KMS-11 (cell line): ENCODE measurements at regions not wholly inside any gene's neighbourhood (a gene's known extent, or its start where the extent isn't known, plus 50 kb on each side); places are given as distances from the start of the nearest gene placed in this dataset.

Experiments used
- H2AFZ ChIP-seq: fragments of 200-600 bp; sonication (generic); 2 replicates; pipeline ENCODE4 v1.6.1; 2016; ENCODE audit warnings: antibody characterized with exemption, mixed run types, low read depth
- H3K27ac ChIP-seq: fragments of 200-600 bp; sonication (generic); 2 replicates; pipeline ENCODE4 v1.6.1; 2016; ENCODE audit warnings: mild to moderate bottlenecking, mixed run types
- H3K27me3 ChIP-seq: fragments of 200-600 bp; sonication (generic); 2 replicates; pipeline ENCODE4 v1.6.1; 2017; ENCODE audit warnings: mild to moderate bottlenecking, low read depth, mixed run types, moderate library complexity; ENCODE audit not compliant: insufficient read depth
- H3K36me3 ChIP-seq: fragments of 200-600 bp; sonication (generic); 2 replicates; pipeline ENCODE4 v1.6.1; 2017; ENCODE audit warnings: mild to moderate bottlenecking, mixed run types; ENCODE audit not compliant: insufficient read depth
- H3K4me1 ChIP-seq: fragments of 200-600 bp; sonication (generic); 2 replicates; pipeline ENCODE4 v1.6.1; 2016; ENCODE audit warnings: mild to moderate bottlenecking, low read depth, mixed run types; ENCODE audit not compliant: poor library complexity, severe bottlenecking
- H3K4me2 ChIP-seq: fragments of 200-600 bp; sonication (generic); 2 replicates; pipeline ENCODE4 v1.7.0; 2016; ENCODE audit warnings: mild to moderate bottlenecking, mixed run types
- H3K4me3 ChIP-seq: fragments of 200-600 bp; sonication (generic); IDR thresholded peaks from 2 replicates; pipeline ENCODE4 v1.6.1; 2017; ENCODE audit warnings: low read depth, low read length, mixed read lengths; ENCODE audit not compliant: insufficient read depth
- H3K79me2 ChIP-seq: fragments of 200-600 bp; sonication (generic); 2 replicates; pipeline ENCODE4 v1.6.1; 2016; ENCODE audit warnings: low read depth, mixed run types; ENCODE audit not compliant: insufficient read depth
- H3K9ac ChIP-seq: fragments of 200-600 bp; sonication (generic); 2 replicates; pipeline ENCODE4 v1.6.1; 2016; ENCODE audit warnings: mild to moderate bottlenecking, mixed run types
- H4K20me1 ChIP-seq: fragments of 200-600 bp; sonication (generic); 2 replicates; pipeline ENCODE4 v1.6.1; 2016; ENCODE audit warnings: mild to moderate bottlenecking, mixed run types; ENCODE audit not compliant: insufficient read depth
- CTCF ChIP-seq: fragments of 200-600 bp; sonication (generic); conservative IDR thresholded peaks from 2 replicates; pipeline ENCODE4 v1.6.1; 2017; ENCODE audit warnings: low read depth, mild to moderate bottlenecking, antibody characterized with exemption, low read length, moderate library complexity, mixed read lengths

- Histone ChIP-seq H4K20me1 (no peaks in the 10 kb centered on the region), H3K4me1 (no peaks in the 10 kb centered on the region), H3K9ac (no peak overlapping the region), H3K27ac (no peak overlapping the region), H3K79me2 (no peaks in the 10 kb centered on the region), H3K36me3 (no peaks in the 10 kb centered on the region), H3K4me2 (no peak overlapping the region), H2AFZ (no peak overlapping the region), H3K27me3 (no peaks in the 10 kb centered on the region), H3K4me3 (no peak overlapping the region)
- no peak for TF ChIP-seq CTCF
Measured at GRCh38 chr5:124919747-124920525, 173.5 kb upstream of the ZNF608 start.

- H3K9ac ChIP-seq: no peak overlapping the region
- H3K4me3 ChIP-seq: no peak overlapping the region
- no peak overlapping the region for H2AFZ ChIP-seq
- no peak for TF ChIP-seq CTCF
- H3K79me2 ChIP-seq: no peaks in the 10 kb centered on the region
- H3K4me2 ChIP-seq: no peak overlapping the region
- H3K36me3 ChIP-seq: no peaks in the 10 kb centered on the region
- no peaks in the 10 kb centered on the region for H3K4me1 ChIP-seq
- no peaks in the 10 kb centered on the region for H3K27me3 ChIP-seq
- H3K27ac ChIP-seq: no peak overlapping the region
- no peaks in the 10 kb centered on the region for H4K20me1 ChIP-seq
Measured at GRCh38 chr5:124920909-124921666, 174.6 kb upstream of the ZNF608 start.

GRCh38 chr5:124921694-124922093 is 175.3 kb upstream of the ZNF608 start:
- H3K9ac ChIP-seq: no peak overlapping the region
- no peak for TF ChIP-seq CTCF
- no peaks in the 10 kb centered on the region for H3K4me1 ChIP-seq
- no peak overlapping the region for H2AFZ ChIP-seq
- H3K27me3 ChIP-seq: no peaks in the 10 kb centered on the region
- no peak overlapping the region for H3K4me3 ChIP-seq
- H3K27ac ChIP-seq: no peak overlapping the region
- no peak overlapping the region for H3K4me2 ChIP-seq
- H4K20me1 ChIP-seq: no peaks in the 10 kb centered on the region
- H3K79me2 ChIP-seq: no peaks in the 10 kb centered on the region
- H3K36me3 ChIP-seq: no peaks in the 10 kb centered on the region

- H3K4me1 ChIP-seq: no peaks in the 10 kb centered on the region
- no peak overlapping the region for H2AFZ ChIP-seq
- H3K79me2 ChIP-seq: no peaks in the 10 kb centered on the region
- no peak overlapping the region for H3K9ac ChIP-seq
- H4K20me1 ChIP-seq: no peaks in the 10 kb centered on the region
- H3K27me3 ChIP-seq: no peaks in the 10 kb centered on the region
- no peak overlapping the region for H3K4me2 ChIP-seq
- TF ChIP-seq CTCF: no peak
- H3K4me3 ChIP-seq: no peak overlapping the region
- no peaks in the 10 kb centered on the region for H3K36me3 ChIP-seq
- no peak overlapping the region for H3K27ac ChIP-seq
Measured at GRCh38 chr5:124922255-124922975, 176.0 kb upstream of the ZNF608 start.
